SK-N-SH treated with all-trans-retinoic acid at 6 μM for 48 hours (cell line): ENCODE measurements at regions not wholly inside any gene's neighbourhood (a gene's known extent, or its start where the extent isn't known, plus 50 kb on each side); places are given as distances from the start of the nearest gene placed in this dataset.

Experiments
- ESRRG ChIP-seq: fragments of 250-450 bp; sonication (Bioruptor Pico); IDR thresholded peaks from 2 replicates; pipeline ENCODE4 v1.6.1; 2021; ENCODE audit warnings: mild to moderate bottlenecking
- ISL1 ChIP-seq: fragments of 250-450 bp; sonication (Bioruptor Pico); IDR thresholded peaks from 2 replicates; pipeline ENCODE4 v2.1.2; 2022; ENCODE audit warnings: mild to moderate bottlenecking, moderate library complexity
- POU6F1 ChIP-seq: fragments of 250-450 bp; sonication (Bioruptor Pico); IDR thresholded peaks from 2 replicates; pipeline ENCODE4 v1.8.0; 2021; ENCODE audit warnings: low read depth, mild to moderate bottlenecking, moderate library complexity, borderline replicate concordance
- PPARA ChIP-seq: fragments of 250-450 bp; sonication (Bioruptor Pico); IDR thresholded peaks from 2 replicates; pipeline ENCODE4 v1.5.0; 2020; ENCODE audit warnings: mild to moderate bottlenecking, borderline replicate concordance
- TOX ChIP-seq: fragments of 250-450 bp; sonication (Bioruptor Pico); IDR thresholded peaks from 2 replicates; pipeline ENCODE4 v1.8.0; 2021; ENCODE audit warnings: mild to moderate bottlenecking, moderate library complexity, borderline replicate concordance

- no peak for TF ChIP-seq TOX (CRISPR knock-in tag)
- no peak for TF ChIP-seq PPARA (CRISPR knock-in tag)
- no peak for TF ChIP-seq ISL1
- no peak for TF ChIP-seq POU6F1 (CRISPR knock-in tag)
- TF ChIP-seq ESRRG, result no peak
Observed at GRCh38 chr14:98578204-98578603, 693.8 kb downstream of the BCL11B start.
